ENCODE measurements at regions not wholly inside any gene's neighbourhood (a gene's known extent, or its start where the extent isn't known, plus 50 kb on each side); places are given as distances from the start of the nearest gene placed in this dataset.

GRCh38 chr5:173717959-173718358, 101.5 kb upstream of the BOD1 start:
- WGBS (ENCODE audit: extremely low coverage, insufficient read length, low lambda C conversion rate), result no CpG with 5 or more reads among the region's 10 CpGs
- no peak overlapping the region for H3K4ac ChIP-seq (ENCODE audit: low read depth, low read length)

More at GRCh38 chr5:173717959-173718358, 101.5 kb upstream of the BOD1 start:
- Histone ChIP-seq H3T11ph (ENCODE audit: low read length) (no peak overlapping the region), H4K20me1 (ENCODE audit: control insufficient read depth, insufficient read depth, insufficient read length) (no peaks in the 10 kb centered on the region), H3K56ac (ENCODE audit: insufficient read length, low read depth, low read length) (no peak overlapping the region), H3K9me3 (ENCODE audit: control insufficient read depth, low read depth, low read length) (no peaks in the 10 kb centered on the region), H2BK15ac (ENCODE audit: low read depth, low read length) (no peak overlapping the region), H3K79me1 (ENCODE audit: insufficient read depth, low read depth, low read length, poor library complexity, severe bottlenecking) (no peaks in the 10 kb centered on the region), H3K4me1 (ENCODE audit: insufficient read depth, low read length) (no peaks in the 10 kb centered on the region; the same call in 1 of the 2 replicates), H2BK120ac (ENCODE audit: low read depth, low read length, poor library complexity, severe bottlenecking) (no peak overlapping the region), H3K4me2 (ENCODE audit: insufficient read depth, insufficient read length, low read length) (no peak overlapping the region), H2BK12ac (ENCODE audit: insufficient read length, low read depth, low read length) (no peak overlapping the region), H3K27ac (ENCODE audit: insufficient read length, low read depth, low read length) (no peak overlapping the region), H3K9ac (ENCODE audit: extremely low read depth, insufficient read length, low read length) (no peak overlapping the region), H3K79me2 (ENCODE audit: insufficient read depth, low read length) (no peaks in the 10 kb centered on the region), H2AK5ac (ENCODE audit: insufficient read length, low read length) (no peak overlapping the region), H3K23me2 (ENCODE audit: insufficient read length, low read depth, low read length, poor library complexity, severe bottlenecking) (no peaks in the 10 kb centered on the region), H4K8ac (replicated peaks; ENCODE audit: insufficient read length, low read depth, low read length) (no peak overlapping the region), H2BK5ac (ENCODE audit: insufficient read length, low read length) (no peak overlapping the region), H2AFZ (ENCODE audit: low read length) (no peak overlapping the region), H4K5ac (ENCODE audit: insufficient read length, low read depth, low read length) (no peak overlapping the region), H4K91ac (ENCODE audit: insufficient read length, low read depth, low read length) (no peak overlapping the region), H3K14ac (ENCODE audit: insufficient read depth, low read length) (no peak overlapping the region; the same call in 1 of the 2 replicates), H3K27me3 (ENCODE audit: insufficient read depth, low read length) (no peaks in the 10 kb centered on the region), H3K23ac (ENCODE audit: insufficient read length, low read depth, low read length) (no peak overlapping the region), H3K18ac (ENCODE audit: insufficient read length, low read depth, low read length) (no peak overlapping the region), H2BK20ac (ENCODE audit: low read depth, low read length, poor library complexity, severe bottlenecking) (no peak overlapping the region)
- H3K27me3 Mint-ChIP-seq (ENCODE audit: low read depth), result no peaks in the 10 kb centered on the region
- no peaks in the 10 kb centered on the region for H3K9me3 Mint-ChIP-seq
- peaks cover 23 to 26% of the 10 kb centered on the region in 2 experiments for H3K4me1 Mint-ChIP-seq
- no peak for DNase-seq
- no peak overlapping the region; a peak in 1 of 7 replicates for H3K27ac Mint-ChIP-seq
- H3K4me3 Mint-ChIP-seq, result no peak overlapping the region
- TF ChIP-seq CTCF (conservative IDR thresholded peaks at IDR 0.05), result no peak
- peaks cover 0 to 11% (median 5%) of the 10 kb centered on the region in 3 experiments; a peak in 4 of 7 replicates for H3K36me3 Mint-ChIP-seq (ENCODE audit: insufficient read depth in 1 of 3, low read depth in 3 of 3)

Measured in H9 (cell line).